ENCODE measurements at regions not wholly inside any gene's neighbourhood (a gene's known extent, or its start where the extent isn't known, plus 50 kb on each side); places are given as distances from the start of the nearest gene placed in this dataset.
"Not testable (repeated sequence)": the region's sequence is repeated elsewhere in the genome, so short reads cannot be mapped to it uniquely, and the experiment has no call there.

- TF ChIP-seq, protein P1, sequence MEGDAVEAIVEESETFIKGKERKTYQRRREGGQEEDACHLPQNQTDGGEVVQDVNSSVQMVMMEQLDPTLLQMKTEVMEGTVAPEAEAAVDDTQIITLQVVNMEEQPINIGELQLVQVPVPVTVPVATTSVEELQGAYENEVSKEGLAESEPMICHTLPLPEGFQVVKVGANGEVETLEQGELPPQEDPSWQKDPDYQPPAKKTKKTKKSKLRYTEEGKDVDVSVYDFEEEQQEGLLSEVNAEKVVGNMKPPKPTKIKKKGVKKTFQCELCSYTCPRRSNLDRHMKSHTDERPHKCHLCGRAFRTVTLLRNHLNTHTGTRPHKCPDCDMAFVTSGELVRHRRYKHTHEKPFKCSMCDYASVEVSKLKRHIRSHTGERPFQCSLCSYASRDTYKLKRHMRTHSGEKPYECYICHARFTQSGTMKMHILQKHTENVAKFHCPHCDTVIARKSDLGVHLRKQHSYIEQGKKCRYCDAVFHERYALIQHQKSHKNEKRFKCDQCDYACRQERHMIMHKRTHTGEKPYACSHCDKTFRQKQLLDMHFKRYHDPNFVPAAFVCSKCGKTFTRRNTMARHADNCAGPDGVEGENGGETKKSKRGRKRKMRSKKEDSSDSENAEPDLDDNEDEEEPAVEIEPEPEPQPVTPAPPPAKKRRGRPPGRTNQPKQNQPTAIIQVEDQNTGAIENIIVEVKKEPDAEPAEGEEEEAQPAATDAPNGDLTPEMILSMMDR (IDR thresholded peaks at IDR 0.05), result not testable (repeated sequence)
- TF ChIP-seq EZH2 (IDR thresholded peaks at IDR 0.05; ENCODE audit: borderline replicate concordance, insufficient read depth, low read depth, low read length, poor library complexity, severe bottlenecking), result not testable (repeated sequence)
Observed at GRCh38 chr10:87433836-87434235, 70.9 kb upstream of the MINPP1 start.

All from B cell (primary cell).